CD4-positive, alpha-beta T cell (primary cell): ENCODE measurements at regions not wholly inside any gene's neighbourhood (a gene's known extent, or its start where the extent isn't known, plus 50 kb on each side); places are given as distances from the start of the nearest gene placed in this dataset.
"Not testable (repeated sequence)": the region's sequence is repeated elsewhere in the genome, so short reads cannot be mapped to it uniquely, and the experiment has no call there.

Experiments used
- ATAC-seq: fragments of 200-7000 bp; cut with Tn5 transposase; one replicate; pipeline ENCODE4 v1.10.0; 2022; ENCODE audit warnings: mild to moderate bottlenecking; ENCODE audit not compliant: poor library complexity
- CTCF ChIA-PET: fragments of 350-600 bp; sonication (Branson Sonifier 250); formaldehyde crosslinking; loops from one replicate; lab custom pipeline; 2021; ENCODE audit warnings: antibody characterized with exemption, inconsistent platforms; lab: Charles Lee
- POLR2A ChIA-PET: fragments of 350-600 bp; sonication (Branson Sonifier 250); formaldehyde crosslinking; loops from one replicate; lab custom pipeline; 2021; ENCODE audit warnings: antibody characterized with exemption, inconsistent platforms; lab: Charles Lee
- DNase-seq, 14 experiments: peaks; one replicate each; pipeline ENCODE4 v3.0.0-alpha.2; 2013 to 2020; ENCODE audit warnings: mixed read lengths in 2 of 14
- H3K27ac ChIP-seq, 2 donors: one replicate each; pipeline versions ENCODE4 v1.5.1 to v1.7.0; 2013; ENCODE audit warnings: low read length in 2 of 2, low read depth in 1 of 2, mild to moderate bottlenecking in 1 of 2
- H3K27me3 ChIP-seq, 2 experiments: 1 replicate in 1 of 2; 2 replicates in 1 of 2; pipeline versions ENCODE4 v1.6.1 to v1.7.0; 2013; ENCODE audit warnings: low read length in 2 of 2, control low read depth in 1 of 2, mild to moderate bottlenecking in 1 of 2, moderate library complexity in 1 of 2; ENCODE audit not compliant: insufficient read depth in 2 of 2, control insufficient read depth in 1 of 2
- H3K36me3 ChIP-seq: one replicate; pipeline ENCODE4 v1.6.1; 2013; ENCODE audit warnings: low read length, control low read depth; ENCODE audit not compliant: insufficient read depth
- H3K4me1 ChIP-seq: one replicate; pipeline ENCODE4 v1.6.1; 2013; ENCODE audit warnings: low read length, control low read depth; ENCODE audit not compliant: insufficient read depth
- H3K4me3 ChIP-seq: one replicate; pipeline ENCODE4 v1.5.1; 2013; ENCODE audit warnings: mild to moderate bottlenecking, low read length, moderate library complexity
- H3K9me3 ChIP-seq, 2 experiments: 1 replicate in 1 of 2; 2 replicates in 1 of 2; pipeline versions ENCODE4 v1.6.1 to v1.7.0; 2013; ENCODE audit warnings: low read length in 2 of 2, mild to moderate bottlenecking in 2 of 2, control low read depth in 1 of 2, moderate library complexity in 1 of 2; ENCODE audit not compliant: control insufficient read depth in 1 of 2, insufficient read depth in 1 of 2
- H3K27ac Mint-ChIP-seq: one replicate; pipeline ENCODE4 v1.8.0; 2020; ENCODE audit warnings: mixed read lengths
- H3K27me3 Mint-ChIP-seq: one replicate; pipeline ENCODE4 v1.8.0; 2021; ENCODE audit warnings: mixed read lengths
- H3K36me3 Mint-ChIP-seq: one replicate; pipeline ENCODE4 v1.8.0; 2021; ENCODE audit warnings: low read depth, mixed read lengths
- H3K4me1 Mint-ChIP-seq: one replicate; pipeline ENCODE4 v1.8.0; 2021; ENCODE audit warnings: low read depth, mixed read lengths
- H3K4me3 Mint-ChIP-seq: one replicate; pipeline ENCODE4 v1.8.0; 2020; ENCODE audit warnings: mild to moderate bottlenecking, mixed read lengths
- H3K9me3 Mint-ChIP-seq: one replicate; pipeline ENCODE4 v1.8.0; 2020; ENCODE audit warnings: mixed read lengths
- CTCF ChIP-seq: fragments of 200-600 bp; IDR thresholded peaks from one replicate; pipeline ENCODE4 v1.8.0; 2022; ENCODE audit warnings: antibody characterized with exemption, mild to moderate bottlenecking
- intact Hi-C, 2 experiments: fragments of 100-400 bp; cut with DNase I in 1 of 2; cut with micrococcal nuclease in 1 of 2; formaldehyde crosslinking; loops; one replicate each; pipeline versions ENCODE4 v1.15.1 to v1.9.0; 2023 to 2025; cut with DNase I, micrococcal nuclease

GRCh38 chrX:44775726-44776125 is 68.1 kb upstream of the DUSP21 start:
- Histone ChIP-seq H3K4me3 (no peak overlapping the region), H3K36me3 (no peaks in the 10 kb centered on the region), H3K27me3 (no peaks in the 10 kb centered on the region), H3K4me1 (no peaks in the 10 kb centered on the region), H3K27ac (no peak overlapping the region), H3K9me3 (no peaks in the 10 kb centered on the region)
- POLR2A ChIA-PET: no interaction called here
- intact Hi-C loops: no loop called here
- no peak overlapping the region for H3K4me3 Mint-ChIP-seq
- ATAC-seq (no peak), DNase-seq (no peak)
- no peaks in the 10 kb centered on the region for H3K4me1 Mint-ChIP-seq
- H3K36me3 Mint-ChIP-seq: no peaks in the 10 kb centered on the region
- CTCF ChIA-PET: no interaction called here
- no peak for TF ChIP-seq CTCF
- H3K27ac Mint-ChIP-seq: no peak overlapping the region
- H3K9me3 Mint-ChIP-seq: no peaks in the 10 kb centered on the region
- H3K27me3 Mint-ChIP-seq: no peaks in the 10 kb centered on the region

- POLR2A ChIA-PET: not testable (repeated sequence)
Measured at GRCh38 chrX:44774066-44774465, 69.8 kb upstream of the DUSP21 start.

GRCh38 chrX:44770121-44770520 is 73.7 kb upstream of the DUSP21 start:
- Mint-ChIP-seq H3K9me3 (no peaks in the 10 kb centered on the region), H3K4me1 (no peaks in the 10 kb centered on the region), H3K4me3 (no peak overlapping the region), H3K27ac (no peak overlapping the region), H3K36me3 (no peaks in the 10 kb centered on the region), H3K27me3 (no peaks in the 10 kb centered on the region)
- Histone ChIP-seq H3K27ac (no peak overlapping the region), H3K27me3 (no peaks in the 10 kb centered on the region), H3K4me3 (no peak overlapping the region), H3K36me3 (no peaks in the 10 kb centered on the region), H3K4me1 (no peaks in the 10 kb centered on the region), H3K9me3 (no peaks in the 10 kb centered on the region)
- TF ChIP-seq CTCF: no peak
- ATAC-seq (no peak), DNase-seq (no peak)
- CTCF ChIA-PET: no interaction called here
- POLR2A ChIA-PET: no interaction called here
- intact Hi-C loops: no loop called here

More at GRCh38 chrX:44774066-44774465, 69.8 kb upstream of the DUSP21 start:
- H3K27me3 ChIP-seq, H3K27ac Mint-ChIP-seq, CTCF ChIA-PET, H3K4me3 ChIP-seq, ATAC-seq, DNase-seq, intact Hi-C loops, H3K9me3 Mint-ChIP-seq, H3K36me3 Mint-ChIP-seq, H3K4me3 Mint-ChIP-seq, H3K9me3 ChIP-seq, H3K27ac ChIP-seq, H3K4me1 ChIP-seq, H3K36me3 ChIP-seq, H3K27me3 Mint-ChIP-seq, H3K4me1 Mint-ChIP-seq: not testable (repeated sequence)

- H3K36me3 ChIP-seq: no peaks in the 10 kb centered on the region
- ChIA-PET CTCF (no interaction called here), POLR2A (no interaction called here)
- no peaks in the 10 kb centered on the region for H3K9me3 ChIP-seq
- DNase-seq (no peak), ATAC-seq (no peak)
- H3K4me1 Mint-ChIP-seq: no peaks in the 10 kb centered on the region
- intact Hi-C loops: no loop called here
- H3K27ac Mint-ChIP-seq: no peak overlapping the region
- no peaks in the 10 kb centered on the region for H3K9me3 Mint-ChIP-seq
- no peaks in the 10 kb centered on the region for H3K4me1 ChIP-seq
- H3K27ac ChIP-seq: no peak overlapping the region
- no peak for TF ChIP-seq CTCF
- H3K36me3 Mint-ChIP-seq: no peaks in the 10 kb centered on the region
- H3K27me3 ChIP-seq: no peaks in the 10 kb centered on the region
- no peak overlapping the region for H3K4me3 Mint-ChIP-seq
- H3K27me3 Mint-ChIP-seq: no peaks in the 10 kb centered on the region
- no peak overlapping the region for H3K4me3 ChIP-seq
Measured at GRCh38 chrX:44767308-44767707, 76.5 kb upstream of the DUSP21 start.
